ENCODE measurements at regions not wholly inside any gene's neighbourhood (a gene's known extent, or its start where the extent isn't known, plus 50 kb on each side); places are given as distances from the start of the nearest gene placed in this dataset.

- no peak for DNase-seq (ENCODE audit: low read depth in 2 of 3, low spot score in 2 of 3)
Observed at GRCh38 chr18:51890762-51891161, 449.2 kb upstream of the DCC start.

- no peak for DNase-seq (ENCODE audit: low read depth in 2 of 3, low spot score in 2 of 3)
Observed at GRCh38 chr18:51891876-51892275, 448.1 kb upstream of the DCC start.

GRCh38 chr18:51897884-51898283 is 442.1 kb upstream of the DCC start:
- no peak for DNase-seq (ENCODE audit: low read depth in 2 of 3, low spot score in 2 of 3)

GRCh38 chr18:51907687-51908597 is 432.1 kb upstream of the DCC start:
- no peak for DNase-seq (ENCODE audit: low read depth in 2 of 3, low spot score in 2 of 3)

GRCh38 chr18:51908598-51908944 is 431.4 kb upstream of the DCC start:
- DNase-seq (ENCODE audit: low read depth in 2 of 3, low spot score in 2 of 3), result no peak

- no peak for DNase-seq (ENCODE audit: low read depth in 2 of 3, low spot score in 2 of 3)
Observed at GRCh38 chr18:51911584-51911983, 428.4 kb upstream of the DCC start.

- DNase-seq (ENCODE audit: low read depth in 2 of 3, low spot score in 2 of 3), result no peak
Observed at GRCh38 chr18:51912381-51912780, 427.6 kb upstream of the DCC start.

- no peak for DNase-seq (ENCODE audit: low read depth in 2 of 3, low spot score in 2 of 3)
Observed at GRCh38 chr18:51915176-51915575, 424.8 kb upstream of the DCC start.

GRCh38 chr18:51921862-51922261 is 418.1 kb upstream of the DCC start:
- DNase-seq (ENCODE audit: low read depth in 2 of 3, low spot score in 2 of 3), result no peak

- DNase-seq (ENCODE audit: low read depth in 2 of 3, low spot score in 2 of 3), result no peak
Observed at GRCh38 chr18:51933903-51934302, 406.1 kb upstream of the DCC start.

GRCh38 chr18:51936115-51936514 is 403.9 kb upstream of the DCC start:
- DNase-seq (ENCODE audit: low read depth in 2 of 3, low spot score in 2 of 3), result no peak

GRCh38 chr18:51941999-51942398 is 398.0 kb upstream of the DCC start:
- no peak for DNase-seq (ENCODE audit: low read depth in 2 of 3, low spot score in 2 of 3)

- no peak for DNase-seq (ENCODE audit: low read depth in 2 of 3, low spot score in 2 of 3)
Observed at GRCh38 chr18:51943281-51943680, 396.7 kb upstream of the DCC start.

GRCh38 chr18:51946946-51947345 is 393.1 kb upstream of the DCC start:
- DNase-seq (ENCODE audit: low read depth in 2 of 3, low spot score in 2 of 3), result no peak

- no peak for DNase-seq (ENCODE audit: low read depth in 2 of 3, low spot score in 2 of 3)
Observed at GRCh38 chr18:51952844-51953243, 387.2 kb upstream of the DCC start.

GRCh38 chr18:51953521-51953920 is 386.5 kb upstream of the DCC start:
- DNase-seq (ENCODE audit: low read depth in 2 of 3, low spot score in 2 of 3), result no peak

- no peak for DNase-seq (ENCODE audit: low read depth in 2 of 3, low spot score in 2 of 3)
Observed at GRCh38 chr18:51955136-51955535, 384.9 kb upstream of the DCC start.

GRCh38 chr18:51957001-51957400 is 383.0 kb upstream of the DCC start:
- no peak for DNase-seq (ENCODE audit: low read depth in 2 of 3, low spot score in 2 of 3)

- DNase-seq (ENCODE audit: low read depth in 2 of 3, low spot score in 2 of 3), result no peak
Observed at GRCh38 chr18:51980101-51980500, 359.9 kb upstream of the DCC start.

GRCh38 chr18:51988277-51988676 is 351.7 kb upstream of the DCC start:
- DNase-seq (ENCODE audit: low read depth in 2 of 3, low spot score in 2 of 3), result no peak

- DNase-seq (ENCODE audit: low read depth in 2 of 3, low spot score in 2 of 3), result no peak
Observed at GRCh38 chr18:51997129-51997528, 342.9 kb upstream of the DCC start.

- DNase-seq (ENCODE audit: low read depth in 2 of 3, low spot score in 2 of 3), result no peak
Observed at GRCh38 chr18:51998066-51998465, 341.9 kb upstream of the DCC start.

- no peak for DNase-seq (ENCODE audit: low read depth in 2 of 3, low spot score in 2 of 3)
Observed at GRCh38 chr18:51998711-51999110, 341.3 kb upstream of the DCC start.
